ENCODE measurements at regions not wholly inside any gene's neighbourhood (a gene's known extent, or its start where the extent isn't known, plus 50 kb on each side); places are given as distances from the start of the nearest gene placed in this dataset.

- no peak for DNase-seq (ENCODE audit: low spot score)
Observed at GRCh38 chr4:141403782-141404181, 183.1 kb downstream of the ZNF330 start.

GRCh38 chr4:141406237-141406636 is 185.5 kb downstream of the ZNF330 start:
- DNase-seq (ENCODE audit: low spot score), result no peak

- no peak for DNase-seq (ENCODE audit: low spot score)
Observed at GRCh38 chr4:141409556-141409955, 188.9 kb downstream of the ZNF330 start.

- DNase-seq (ENCODE audit: low spot score), result peak; percentile 3
Observed at GRCh38 chr4:141410839-141411238, 190.1 kb downstream of the ZNF330 start.

DNA sequence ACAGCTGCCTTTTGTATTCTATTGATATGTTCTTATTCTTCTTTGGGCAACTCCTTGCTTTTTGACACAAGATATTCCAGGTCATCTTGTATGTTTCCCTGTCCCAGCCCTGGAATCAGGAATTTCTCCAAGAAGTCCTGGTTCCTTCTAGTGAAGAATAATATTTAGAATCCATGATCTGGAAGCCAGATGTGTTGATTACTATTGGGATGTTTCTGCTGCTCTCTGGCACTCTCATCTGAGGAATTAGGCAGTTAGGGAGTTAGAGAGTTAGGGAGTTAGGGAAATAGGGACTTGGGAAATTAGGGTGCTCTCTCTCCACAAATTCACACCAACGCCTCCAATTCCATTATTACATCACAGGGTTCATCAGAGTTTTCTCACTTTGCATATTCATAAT is 191.2 kb downstream of the ZNF330 start:
- DNase-seq (ENCODE audit: low spot score), result no peak

DNA sequence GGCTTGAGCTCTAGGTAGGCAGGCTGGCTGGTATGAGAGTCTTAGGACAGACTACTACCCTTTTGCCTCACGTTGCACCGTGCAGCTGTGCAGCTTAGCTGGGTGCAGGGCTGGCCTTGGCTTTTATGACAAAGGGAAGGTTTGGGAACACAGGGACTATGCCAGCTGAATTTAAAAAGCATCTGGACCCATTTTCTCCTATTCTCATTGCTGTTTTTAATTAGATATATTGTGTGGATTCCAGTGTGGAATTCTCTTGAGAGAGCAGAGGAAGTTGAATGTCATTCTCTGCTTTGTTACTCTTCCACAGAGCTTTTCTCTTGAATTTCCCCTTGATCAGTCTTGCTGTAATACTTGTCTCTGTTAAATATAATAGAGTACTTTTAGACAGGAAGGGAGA is 192.7 kb downstream of the ZNF330 start:
- DNase-seq (ENCODE audit: low spot score), result no peak

- DNase-seq (ENCODE audit: low spot score), result no peak
Observed at GRCh38 chr4:141415651-141416050, 195.0 kb downstream of the ZNF330 start.

DNA sequence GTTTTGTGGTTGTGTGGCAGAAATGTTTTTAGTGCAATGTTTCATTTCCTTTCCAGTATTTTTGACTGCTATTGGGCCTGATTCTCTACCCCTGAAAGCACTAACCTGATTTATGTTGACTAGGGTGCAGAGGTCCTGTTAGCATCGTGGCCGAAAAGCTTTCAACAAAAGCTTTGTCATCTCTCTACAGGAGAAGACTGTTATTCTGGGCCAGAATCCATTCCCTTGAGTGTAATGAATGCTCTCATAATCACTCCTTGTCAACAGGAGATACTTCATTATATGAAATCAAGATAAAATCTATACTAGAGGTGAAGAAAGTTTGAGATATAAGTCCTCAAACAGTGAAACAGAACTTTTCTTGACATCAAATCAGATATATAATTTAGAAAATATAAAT is 195.5 kb downstream of the ZNF330 start:
- no peak for DNase-seq (ENCODE audit: low spot score)

DNA sequence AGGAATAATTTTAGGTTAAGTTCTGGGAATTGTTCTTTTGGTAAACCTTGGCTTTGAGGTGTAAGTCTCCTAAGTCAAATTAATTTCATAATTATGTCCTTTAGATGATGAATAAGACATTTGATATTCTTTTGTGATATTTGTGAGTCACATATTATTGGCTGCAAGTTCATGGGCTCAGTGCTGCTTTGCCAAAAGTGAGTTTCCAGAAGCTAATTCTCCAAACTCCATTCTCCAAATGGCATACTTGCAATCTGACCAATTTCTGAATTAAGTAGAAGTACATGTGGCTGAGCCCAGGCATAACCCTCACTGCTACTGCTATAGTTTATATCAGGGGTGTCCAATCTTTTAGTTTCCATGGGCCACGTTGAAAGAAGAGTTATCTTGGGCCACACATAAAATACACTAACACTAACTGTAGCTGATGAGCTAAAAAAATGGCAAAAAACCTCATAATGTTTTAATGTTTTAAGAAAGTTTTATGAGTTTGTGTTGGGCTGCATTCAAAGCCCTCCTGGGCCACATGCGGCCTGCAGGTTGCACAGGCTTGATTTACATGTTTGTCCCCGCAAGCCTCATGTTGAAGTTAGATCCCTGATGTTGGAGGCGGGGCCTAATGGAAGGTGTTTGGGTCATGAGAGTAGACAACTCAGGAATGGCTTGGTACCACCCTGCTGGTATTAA is 196.1 kb downstream of the ZNF330 start:
- no peak for DNase-seq (ENCODE audit: low spot score)

- DNase-seq (ENCODE audit: low spot score), result no peak
Observed at GRCh38 chr4:141417387-141417786, 196.7 kb downstream of the ZNF330 start.

- peak; percentile 8 for DNase-seq (ENCODE audit: low spot score)
Observed at GRCh38 chr4:141425124-141425523, 204.4 kb downstream of the ZNF330 start.

DNA sequence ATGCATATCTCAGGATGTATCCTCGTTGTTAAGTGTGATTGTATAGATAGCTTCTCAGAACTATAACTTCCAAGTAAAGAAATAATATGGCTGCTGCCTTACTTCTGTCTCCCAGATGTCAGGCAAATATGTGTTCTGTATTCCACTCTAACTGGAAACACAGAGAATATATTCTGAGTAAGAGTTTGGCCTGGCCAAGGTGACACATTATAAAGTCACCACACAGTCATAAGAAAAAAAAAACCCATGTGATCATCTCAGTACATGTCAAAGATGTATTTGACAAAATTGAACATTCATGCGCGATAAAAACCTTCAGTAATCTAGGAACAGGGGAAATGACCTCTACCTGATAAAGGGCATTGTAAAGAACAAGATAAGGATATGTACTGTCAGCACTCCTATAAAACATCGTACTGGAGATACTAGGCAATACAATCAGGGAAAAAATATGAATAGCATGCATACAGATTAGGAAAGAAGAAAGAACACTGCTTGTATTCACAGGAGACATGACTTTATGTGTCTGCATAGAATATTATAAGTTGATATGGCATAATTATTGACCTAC is 207.1 kb downstream of the ZNF330 start:
- DNase-seq (ENCODE audit: low spot score), result no peak

- DNase-seq (ENCODE audit: low spot score), result no peak
Observed at GRCh38 chr4:141429933-141430332, 206.4 kb upstream of the IL15 start.

DNA sequence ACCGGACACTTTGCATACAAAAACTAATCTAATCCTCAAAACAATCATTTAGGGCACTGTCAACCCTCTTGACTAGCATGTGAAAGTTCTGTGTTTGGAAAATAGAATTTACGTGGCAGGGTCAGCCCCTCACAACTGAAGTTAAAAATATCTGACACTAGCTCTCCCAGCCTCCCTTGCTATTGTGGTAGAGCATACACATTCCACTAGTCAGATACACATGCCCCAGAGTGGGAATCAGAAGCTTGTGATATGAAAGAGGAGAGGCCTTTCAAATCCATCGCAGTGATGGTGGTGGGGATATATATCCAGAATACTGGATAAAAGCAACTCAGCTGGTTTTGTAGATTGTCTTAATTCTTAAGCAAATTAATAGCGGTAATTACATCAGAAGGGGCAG is 205.7 kb upstream of the IL15 start:
- DNase-seq (ENCODE audit: low spot score), result no peak

GRCh38 chr4:141432000-141432712 is 204.2 kb upstream of the IL15 start:
- peak; percentile 1 for DNase-seq (ENCODE audit: low spot score)

DNA sequence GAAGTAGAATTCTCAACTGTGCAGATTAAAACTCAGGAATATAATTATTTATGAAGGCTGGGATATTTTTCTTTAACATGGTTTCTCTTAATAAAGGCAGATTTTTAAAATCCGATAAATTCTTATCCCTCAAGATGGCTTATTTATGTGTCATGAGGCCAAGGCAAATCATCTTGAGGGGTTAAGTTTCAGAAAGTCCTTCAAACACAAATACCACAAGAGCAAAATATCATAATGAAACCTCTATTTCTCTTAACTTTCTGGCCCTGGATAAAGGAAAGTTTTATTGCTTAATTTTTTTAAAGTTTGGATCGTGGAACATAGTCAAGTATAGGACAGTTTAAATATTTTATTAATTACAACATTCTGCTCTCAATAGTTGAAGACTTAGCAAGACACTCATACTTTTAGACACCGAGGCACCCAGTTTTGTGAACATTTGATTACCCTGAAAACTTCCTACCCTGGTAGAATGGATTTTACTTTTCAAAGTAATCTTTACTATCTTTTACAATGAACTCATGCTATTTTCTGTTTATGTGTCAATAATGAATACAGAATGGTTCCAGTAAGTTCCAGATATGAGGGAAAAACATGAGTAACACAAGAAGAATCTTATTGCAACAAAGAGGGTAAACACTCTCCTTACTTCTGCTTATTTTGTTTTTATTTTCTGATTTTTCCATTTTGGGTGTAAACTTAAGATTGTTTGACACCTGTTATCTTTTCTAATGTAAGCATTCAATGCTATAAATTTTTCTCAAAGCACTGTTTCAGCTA is 200.7 kb upstream of the IL15 start:
- no peak for DNase-seq (ENCODE audit: low spot score)

GRCh38 chr4:141439223-141439622 is 197.2 kb upstream of the IL15 start:
- DNase-seq (ENCODE audit: low spot score), result no peak

DNA sequence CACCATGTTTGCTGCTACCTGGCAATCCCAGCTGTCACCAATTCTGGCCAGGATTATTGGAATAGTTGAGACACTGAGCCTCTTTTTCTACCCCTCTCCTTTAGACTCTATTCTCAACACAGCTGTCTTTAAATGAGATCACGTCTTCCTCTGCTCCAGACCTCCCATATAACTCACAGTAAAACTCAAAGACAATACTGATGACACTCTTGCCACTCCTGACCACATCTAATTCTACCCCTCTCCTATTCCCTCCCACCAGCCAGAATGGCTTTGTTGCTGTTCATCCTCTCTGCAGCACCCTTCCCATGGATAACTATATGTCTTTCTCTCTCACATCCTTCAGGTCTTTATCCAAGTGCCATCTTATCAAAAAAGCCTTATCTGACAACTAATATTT is 188.6 kb upstream of the IL15 start:
- DNase-seq (ENCODE audit: low spot score), result no peak

- no peak for DNase-seq (ENCODE audit: low spot score)
Observed at GRCh38 chr4:141448490-141448889, 187.9 kb upstream of the IL15 start.

DNA sequence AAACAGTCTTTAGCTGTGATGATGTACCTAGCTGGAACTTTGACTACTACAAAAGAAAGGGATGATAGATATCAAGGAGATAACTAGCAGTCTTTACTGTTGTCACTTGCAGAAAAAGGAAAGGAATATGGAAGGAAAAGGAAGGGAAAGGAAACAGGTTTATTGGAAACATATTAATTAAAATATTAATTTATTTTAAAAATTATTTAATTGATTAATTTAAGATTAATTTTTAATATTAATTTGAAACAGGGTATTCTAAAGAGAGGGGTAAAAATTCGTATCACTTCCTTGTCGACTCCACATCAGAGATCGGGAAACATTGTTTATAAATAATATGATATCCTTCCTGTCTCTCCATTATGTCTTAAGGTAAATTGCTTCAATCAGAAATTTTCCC is 186.5 kb upstream of the IL15 start:
- no peak for DNase-seq (ENCODE audit: low spot score)

GRCh38 chr4:141455651-141456050 is 180.7 kb upstream of the IL15 start:
- DNase-seq (ENCODE audit: low spot score), result no peak

DNA sequence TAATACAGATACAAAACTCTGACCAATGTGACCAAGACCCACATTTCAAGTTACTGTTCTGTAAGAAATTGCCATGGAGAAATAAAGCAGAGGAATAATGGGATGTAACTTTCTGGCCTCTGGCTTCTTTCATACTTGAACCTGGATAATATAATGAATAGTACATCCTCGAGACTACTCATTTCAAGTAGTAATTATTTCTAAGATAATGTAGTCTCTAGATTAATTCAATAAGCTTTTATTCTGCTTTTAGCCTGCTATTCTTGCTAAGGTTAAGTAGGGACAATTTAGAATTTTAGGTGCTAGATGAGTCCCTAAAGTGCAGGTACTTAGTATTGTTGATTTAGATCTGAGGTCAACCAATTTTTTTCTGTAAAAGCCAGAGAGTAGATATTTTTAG is 178.7 kb upstream of the IL15 start:
- no peak for DNase-seq (ENCODE audit: low spot score)

DNA sequence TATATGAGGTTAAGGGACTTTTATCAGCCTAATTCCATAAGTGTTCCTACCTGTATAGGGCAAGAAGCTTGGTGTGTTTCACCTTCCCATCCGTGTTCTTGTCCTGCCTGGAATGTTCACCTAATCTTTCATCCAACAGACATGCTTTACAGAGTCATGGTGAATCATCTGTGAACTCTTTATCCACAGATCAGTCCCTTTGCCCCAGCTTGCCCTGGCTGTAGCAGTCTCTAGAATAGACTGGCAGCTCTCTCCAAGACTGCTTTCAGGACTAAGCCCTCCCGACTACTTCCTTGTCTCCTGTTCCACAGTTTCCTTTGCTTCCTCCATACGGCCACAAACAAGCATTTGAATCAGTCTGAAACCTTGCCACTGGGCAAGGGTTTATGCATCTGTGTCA is 177.9 kb upstream of the IL15 start:
- DNase-seq (ENCODE audit: low spot score), result no peak
